HG03460 (cell line): ENCODE measurements at regions not wholly inside any gene's neighbourhood (a gene's known extent, or its start where the extent isn't known, plus 50 kb on each side); places are given as distances from the start of the nearest gene placed in this dataset.

Experiments used
- ATAC-seq: cut with Tn5 transposase; IDR thresholded peaks from one replicate; pipeline ENCODE4 v1.9.1; 2021; ENCODE audit not compliant: unreplicated experiment

- no peak for ATAC-seq
These were observed 451.8 kb downstream of the ADAMTS20 start for GRCh38 chr12:43100231-43100630.

- no peak for ATAC-seq
These were observed 452.3 kb downstream of the ADAMTS20 start for GRCh38 chr12:43099691-43100163.

GRCh38 chr12:43098766-43099550 lies 453.0 kb downstream of the ADAMTS20 start:
- ATAC-seq, result no peak

GRCh38 chr12:43098071-43098470 lies 453.9 kb downstream of the ADAMTS20 start:
- ATAC-seq, result no peak

GRCh38 chr12:43097471-43097870 lies 454.5 kb downstream of the ADAMTS20 start:
- ATAC-seq, result no peak

GRCh38 chr12:43095669-43096280 lies 456.2 kb downstream of the ADAMTS20 start:
- no peak for ATAC-seq

- no peak for ATAC-seq
These were observed 457.0 kb downstream of the ADAMTS20 start for GRCh38 chr12:43094886-43095575.

- no peak for ATAC-seq
These were observed 461.0 kb downstream of the ADAMTS20 start for GRCh38 chr12:43090981-43091380.

- ATAC-seq, result no peak
These were observed 464.6 kb downstream of the ADAMTS20 start for GRCh38 chr12:43087195-43088091.

GRCh38 chr12:43079476-43079875 lies 472.5 kb downstream of the ADAMTS20 start:
- no peak for ATAC-seq

GRCh38 chr12:43078976-43079375 lies 473.0 kb downstream of the ADAMTS20 start:
- no peak for ATAC-seq

GRCh38 chr12:43072431-43072830 lies 479.6 kb downstream of the ADAMTS20 start:
- ATAC-seq, result no peak

GRCh38 chr12:43069768-43070221 lies 480.2 kb upstream of the PRICKLE1 start:
- no peak for ATAC-seq

- no peak for ATAC-seq
These were observed 476.9 kb upstream of the PRICKLE1 start for GRCh38 chr12:43066471-43066870.

- ATAC-seq, result no peak
These were observed 474.1 kb upstream of the PRICKLE1 start for GRCh38 chr12:43063650-43064049.

GRCh38 chr12:43062201-43062895 lies 472.8 kb upstream of the PRICKLE1 start:
- no peak for ATAC-seq

- ATAC-seq, result no peak
These were observed 471.2 kb upstream of the PRICKLE1 start for GRCh38 chr12:43060742-43061141.

GRCh38 chr12:43058616-43059015 lies 469.1 kb upstream of the PRICKLE1 start:
- no peak for ATAC-seq

- no peak for ATAC-seq
These were observed 468.0 kb upstream of the PRICKLE1 start for GRCh38 chr12:43057566-43057965.

GRCh38 chr12:43054085-43054484 lies 464.5 kb upstream of the PRICKLE1 start:
- no peak for ATAC-seq
